ENCODE measurements at regions not wholly inside any gene's neighbourhood (a gene's known extent, or its start where the extent isn't known, plus 50 kb on each side); places are given as distances from the start of the nearest gene placed in this dataset.
"Not testable (repeated sequence)": the region's sequence is repeated elsewhere in the genome, so short reads cannot be mapped to it uniquely, and the experiment has no call there.

DNA sequence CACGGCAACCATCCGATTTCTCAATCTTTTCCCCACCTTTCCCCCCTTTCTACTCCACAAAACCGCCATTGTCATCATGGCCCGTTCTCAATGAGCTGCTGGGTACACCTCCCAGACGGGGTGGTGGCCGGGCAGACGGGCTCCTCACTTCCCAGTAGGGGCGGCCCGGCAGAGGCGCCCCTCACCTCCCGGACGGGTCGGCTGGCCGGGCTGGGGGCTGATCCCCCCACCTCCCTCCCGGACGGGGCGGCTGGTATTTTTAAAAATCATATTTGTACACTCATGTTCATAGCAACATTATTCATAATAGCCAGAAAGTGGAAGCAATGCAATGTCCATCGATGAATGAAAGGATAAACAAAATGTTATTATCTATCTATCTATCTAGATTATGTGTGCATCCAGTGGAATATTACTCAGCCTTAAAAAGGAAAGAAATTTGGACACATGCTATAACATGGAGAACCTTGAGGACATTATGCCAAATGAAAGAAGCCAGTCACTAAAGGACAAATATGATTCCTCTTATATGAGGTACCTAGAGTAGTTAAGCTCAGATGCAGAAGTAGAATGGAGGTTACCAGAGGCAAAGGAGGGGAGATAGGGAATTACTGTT, 78.4 kb upstream of the NDUFV2 start:
- TF ChIP-seq EZH2 (IDR thresholded peaks at IDR 0.05; ENCODE audit: insufficient read depth, low read length) = not testable (repeated sequence)
- TF ChIP-seq, protein P1, sequence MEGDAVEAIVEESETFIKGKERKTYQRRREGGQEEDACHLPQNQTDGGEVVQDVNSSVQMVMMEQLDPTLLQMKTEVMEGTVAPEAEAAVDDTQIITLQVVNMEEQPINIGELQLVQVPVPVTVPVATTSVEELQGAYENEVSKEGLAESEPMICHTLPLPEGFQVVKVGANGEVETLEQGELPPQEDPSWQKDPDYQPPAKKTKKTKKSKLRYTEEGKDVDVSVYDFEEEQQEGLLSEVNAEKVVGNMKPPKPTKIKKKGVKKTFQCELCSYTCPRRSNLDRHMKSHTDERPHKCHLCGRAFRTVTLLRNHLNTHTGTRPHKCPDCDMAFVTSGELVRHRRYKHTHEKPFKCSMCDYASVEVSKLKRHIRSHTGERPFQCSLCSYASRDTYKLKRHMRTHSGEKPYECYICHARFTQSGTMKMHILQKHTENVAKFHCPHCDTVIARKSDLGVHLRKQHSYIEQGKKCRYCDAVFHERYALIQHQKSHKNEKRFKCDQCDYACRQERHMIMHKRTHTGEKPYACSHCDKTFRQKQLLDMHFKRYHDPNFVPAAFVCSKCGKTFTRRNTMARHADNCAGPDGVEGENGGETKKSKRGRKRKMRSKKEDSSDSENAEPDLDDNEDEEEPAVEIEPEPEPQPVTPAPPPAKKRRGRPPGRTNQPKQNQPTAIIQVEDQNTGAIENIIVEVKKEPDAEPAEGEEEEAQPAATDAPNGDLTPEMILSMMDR (IDR thresholded peaks at IDR 0.05; ENCODE audit: insufficient read depth, low read depth, low read length) = not testable (repeated sequence)
